ENCODE measurements at regions not wholly inside any gene's neighbourhood (a gene's known extent, or its start where the extent isn't known, plus 50 kb on each side); places are given as distances from the start of the nearest gene placed in this dataset.

GRCh38 chr19:23855676-23856075, 59.0 kb upstream of the ZNF726 start:
- H3K4me3 ChIP-seq (ENCODE audit: low read depth, low read length), result no peak overlapping the region
- DNase-seq (ENCODE audit: low read depth), result no peak
- no peak for TF ChIP-seq CTCF (conservative IDR thresholded peaks at IDR 0.05; ENCODE audit: low read depth, low read length)

GRCh38 chr19:23851966-23852365, 62.7 kb upstream of the ZNF726 start:
- DNase-seq (ENCODE audit: low read depth), result no peak
- H3K4me3 ChIP-seq (ENCODE audit: low read depth, low read length), result no peak overlapping the region
- TF ChIP-seq CTCF (conservative IDR thresholded peaks at IDR 0.05; ENCODE audit: low read depth, low read length), result no peak

GRCh38 chr19:23832717-23833327, 74.1 kb upstream of the ZNF681 start:
- no peak for TF ChIP-seq CTCF (conservative IDR thresholded peaks at IDR 0.05; ENCODE audit: low read depth, low read length)
- H3K4me3 ChIP-seq (ENCODE audit: low read depth, low read length), result no peak overlapping the region
- no peak for DNase-seq (ENCODE audit: low read depth)

DNA sequence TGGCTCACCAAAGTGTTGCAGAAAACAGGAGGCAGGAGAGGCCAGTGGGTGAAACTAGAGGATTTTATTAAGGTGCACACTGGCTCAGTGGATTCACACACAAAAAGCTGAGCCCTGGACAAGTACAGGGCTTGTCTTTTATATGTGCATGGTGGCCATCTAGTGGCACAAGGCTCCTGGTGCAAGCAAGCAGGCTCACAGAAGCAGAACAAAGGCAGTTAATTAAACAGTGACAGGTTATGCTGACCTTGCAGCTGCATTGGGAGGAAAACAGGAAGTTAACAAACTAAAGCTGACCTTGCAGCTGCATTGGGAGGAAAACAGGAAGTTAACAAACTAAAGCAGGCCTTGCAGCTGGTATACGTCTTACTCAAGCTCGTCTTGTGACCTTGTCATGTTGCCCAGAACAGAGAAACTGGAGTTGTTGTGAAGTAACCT, 65.3 kb upstream of the ZNF681 start:
- H3K4me3 ChIP-seq (ENCODE audit: low read depth, low read length), result no peak overlapping the region
- no peak for DNase-seq (ENCODE audit: low read depth)
- TF ChIP-seq CTCF (conservative IDR thresholded peaks at IDR 0.05; ENCODE audit: low read depth, low read length), result peak; percentile 21

- no peak for DNase-seq (ENCODE audit: low read depth)
- no peak overlapping the region for H3K4me3 ChIP-seq (ENCODE audit: low read depth, low read length)
- TF ChIP-seq CTCF (conservative IDR thresholded peaks at IDR 0.05; ENCODE audit: low read depth, low read length), result no peak
Measured at GRCh38 chr19:23822735-23823134, 64.0 kb upstream of the ZNF681 start.

DNA sequence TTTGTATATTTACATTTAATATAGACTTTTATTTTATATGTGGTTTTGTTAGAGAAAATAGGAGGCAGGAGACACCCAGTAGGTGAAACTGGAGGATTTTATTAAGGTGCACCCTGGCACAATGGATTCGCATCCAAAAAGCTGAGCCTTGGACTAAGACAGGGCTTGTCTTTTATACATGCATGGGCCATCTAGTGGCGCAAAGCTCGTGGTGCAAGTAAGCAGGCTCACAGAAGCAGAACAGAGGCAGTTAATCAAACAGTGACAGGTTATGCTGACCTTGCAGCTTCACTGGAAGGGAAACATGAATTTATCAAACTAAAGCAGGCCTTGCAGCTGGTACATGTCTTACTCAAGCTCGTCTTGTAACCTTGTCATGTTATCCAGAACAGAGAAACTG, 58.8 kb upstream of the ZNF681 start:
- no peak for DNase-seq (ENCODE audit: low read depth)
- peak; percentile 63 for TF ChIP-seq CTCF (conservative IDR thresholded peaks at IDR 0.05; ENCODE audit: low read depth, low read length)
- H3K4me3 ChIP-seq (ENCODE audit: low read depth, low read length), result no peak overlapping the region

- TF ChIP-seq CTCF (conservative IDR thresholded peaks at IDR 0.05; ENCODE audit: low read depth, low read length), result no peak
- no peak overlapping the region for H3K4me3 ChIP-seq (ENCODE audit: low read depth, low read length)
- no peak for DNase-seq (ENCODE audit: low read depth)
Measured at GRCh38 chr19:23810496-23810895, 51.8 kb upstream of the ZNF681 start.
